K562 (cell line): ENCODE measurements at regions not wholly inside any gene's neighbourhood (a gene's known extent, or its start where the extent isn't known, plus 50 kb on each side); places are given as distances from the start of the nearest gene placed in this dataset.

ENCODE experiments used
- ATAC-seq: fragments of 200-7000 bp; cut with Tn5 transposase; 3 replicates; pipeline ENCODE4 v1.9.1; 2020; ENCODE audit warnings: moderate library complexity
- BruUV-seq: library from RNA; stranded (reverse); fragments of 400-500 nt; replicated peaks from 2 replicates; lab custom pipeline; 2021; lab: Mats Ljungman, UMichigan
- CTCF ChIA-PET: fragments of 300-600 bp; formaldehyde crosslinking; extraction: SDS; loops from one replicate; lab custom pipeline; 2021; ENCODE audit warnings: low intra/inter-chr PET ratio; lab: Yijun Ruan, JAX
- POLR2A ChIA-PET: fragments of 300-600, 350-650 bp; sonication (Branson Sonifier 250); formaldehyde crosslinking; extraction: SDS; loops from one replicate; lab custom pipeline; 2021; ENCODE audit warnings: antibody characterized with exemption, inconsistent platforms; lab: Yijun Ruan, JAX
- DNase-seq, 4 experiments: peaks; one replicate each; pipeline versions ENCODE4 v3.0.0 to v3.0.0-alpha.2; 2011 to 2018; ENCODE audit warnings: low spot score in 3 of 4, mixed read lengths in 3 of 4; ENCODE audit errors: extremely low read depth in 1 of 4
- FAIRE-seq: peaks from 2 replicates; lab custom pipeline; 2011; peaks lifted over from hg19 to GRCh38; lab: Jason Lieb, UNC
- H2AFZ ChIP-seq: 2 replicates; pipeline ENCODE4 v1.6.0; 2011; ENCODE audit warnings: low read depth, low read length, control low read depth, inconsistent platforms
- H3K27ac ChIP-seq: fragments of 200-600 bp; 3 replicates; pipeline ENCODE4 v1.8.0; 2011; ENCODE audit warnings: low read depth, mild to moderate bottlenecking, control low read depth, inconsistent platforms, low read length, moderate library complexity, mixed read lengths; ENCODE audit errors: extremely low read depth
- H3K27me3 ChIP-seq, 2 experiments: fragments of 300-600 bp in 1 of 2; 2 replicates in 1 of 2; 3 replicates in 1 of 2; pipeline versions ENCODE4 v1.6.0 to v1.8.0; 2011; ENCODE audit warnings: inconsistent platforms in 2 of 2, low read length in 2 of 2, mild to moderate bottlenecking in 1 of 2, mixed read lengths in 1 of 2, moderate library complexity in 1 of 2; ENCODE audit not compliant: control insufficient read depth in 2 of 2, insufficient read depth in 2 of 2
- H3K36me3 ChIP-seq: fragments of 300-600 bp; 3 replicates; pipeline ENCODE4 v1.8.0; 2011; ENCODE audit warnings: mild to moderate bottlenecking, low read length, inconsistent platforms; ENCODE audit not compliant: control insufficient read depth, insufficient read depth
- H3K4me1 ChIP-seq, 2 experiments: fragments of 200-600 bp in 1 of 2; replicated peaks in 1 of 2; 2 replicates in 1 of 2; 3 replicates in 1 of 2; pipeline versions ENCODE4 v1.5.1 to v1.8.0; 2011; ENCODE audit warnings: inconsistent platforms in 2 of 2, low read length in 2 of 2, mild to moderate bottlenecking in 1 of 2, mixed read lengths in 1 of 2, moderate library complexity in 1 of 2; ENCODE audit not compliant: control insufficient read depth in 2 of 2, insufficient read depth in 2 of 2
- H3K4me2 ChIP-seq: 2 replicates; pipeline ENCODE4 v1.6.1; 2011; ENCODE audit warnings: low read length, control low read depth, inconsistent platforms, mixed read lengths; ENCODE audit not compliant: insufficient read depth
- H3K4me3 ChIP-seq: fragments of 200-600 bp; sonication (generic), shearing (Covaris generic); 2 replicates; pipeline ENCODE4 v1.5.1; 2016; ENCODE audit warnings: control low read depth, inconsistent platforms
- H3K79me2 ChIP-seq: fragments of 200-600 bp; 3 replicates; pipeline ENCODE4 v1.8.0; 2011; ENCODE audit warnings: low read length, inconsistent platforms; ENCODE audit not compliant: control insufficient read depth, insufficient read depth
- H3K9ac ChIP-seq, 2 experiments: 2 replicates each; pipeline versions ENCODE4 v1.6.0 to v1.6.1; 2011; ENCODE audit warnings: low read depth in 2 of 2, low read length in 2 of 2, control low read depth in 1 of 2, inconsistent platforms in 1 of 2, mild to moderate bottlenecking in 1 of 2, mixed read lengths in 1 of 2; ENCODE audit not compliant: insufficient read depth in 1 of 2
- H3K9me1 ChIP-seq: one replicate; pipeline ENCODE4 v1.6.0; 2011; ENCODE audit warnings: inconsistent platforms, mild to moderate bottlenecking, low read length, moderate library complexity; ENCODE audit not compliant: control insufficient read depth, insufficient read depth
- H3K9me3 ChIP-seq: replicated peaks from 2 replicates; pipeline ENCODE4 v1.5.1; 2011; ENCODE audit warnings: low read depth, low read length, inconsistent platforms; ENCODE audit not compliant: control insufficient read depth, insufficient read depth
- H4K20me1 ChIP-seq: replicated peaks from 2 replicates; pipeline ENCODE4 v1.6.1; 2011; ENCODE audit warnings: low read length, inconsistent platforms, mixed read lengths; ENCODE audit not compliant: control insufficient read depth, insufficient read depth
- BRCA1 ChIP-seq, 2 experiments: fragments of 450-650 bp in 1 of 2; sonication (generic) in 1 of 2; formaldehyde crosslinking in 1 of 2; IDR thresholded peaks; 2 replicates each; pipeline versions ENCODE4 v1.5.0 to v1.6.1; 2017 to 2020; ENCODE audit warnings: mild to moderate bottlenecking in 1 of 2, missing genetic modification reagents in 1 of 2
- CHD4 ChIP-seq: fragments of 200-600 bp; sonication (generic); IDR thresholded peaks from 3 replicates; pipeline ENCODE4 v1.6.1; 2012; ENCODE audit warnings: low read depth, mild to moderate bottlenecking, mixed read lengths, low read length, inconsistent platforms; ENCODE audit not compliant: insufficient read depth, insufficient replicate concordance, poor library complexity, severe bottlenecking
- EGR1 ChIP-seq: fragments of 450-650 bp; conservative IDR thresholded peaks from 2 replicates; pipeline ENCODE4 v1.6.1; 2017; ENCODE audit warnings: mild to moderate bottlenecking
- ETV6 ChIP-seq, 3 experiments: fragments of 150-350 bp in 1 of 3; sonication (generic) in 1 of 3; formaldehyde crosslinking in 1 of 3; IDR thresholded peaks; 2 replicates each; pipeline versions ENCODE4 v1.6.1 to v1.8.0; 2014 to 2022; ENCODE audit warnings: borderline replicate concordance in 2 of 3, low read depth in 2 of 3, antibody characterized with exemption in 1 of 3, low read length in 1 of 3, mild to moderate bottlenecking in 1 of 3, missing genetic modification reagents in 1 of 3
- MXI1 ChIP-seq: IDR thresholded peaks from 2 replicates; pipeline ENCODE4 v1.6.1; 2011; ENCODE audit warnings: low read depth, mild to moderate bottlenecking, improper control_type of control experiment, low read length
- RBFOX2 ChIP-seq: fragments of 200-400 bp; formaldehyde crosslinking; IDR thresholded peaks from 2 replicates; pipeline ENCODE4 v1.6.1; 2017; ENCODE audit warnings: low read depth, mild to moderate bottlenecking, low read length, moderate library complexity
- ZFP1 ChIP-seq: fragments of 450-650 bp; formaldehyde crosslinking; IDR thresholded peaks from 2 replicates; pipeline ENCODE4 v1.4.0; 2020; ENCODE audit warnings: mild to moderate bottlenecking, mixed read lengths
- WGBS: fragments of 100-300 bp; shearing (Covaris generic); methylation state at CpG from one replicate; pipeline ENCODE4 v1.1.6; 2016; ENCODE audit warnings: low coverage, mixed read lengths; ENCODE audit not compliant: insufficient coverage; ENCODE audit errors: missing lambda C conversion rate; 5-methylcytosine and 5-hydroxymethylcytosine counted together
- in situ Hi-C: fragments of 300-500 bp; cut with MboI; formaldehyde crosslinking; loops from 4 replicates; pipeline ENCODE4 v1.15.0; 2018; ENCODE audit warnings: inconsistent platforms, mixed read lengths
- intact Hi-C: fragments of 100-400 bp; cut with micrococcal nuclease; formaldehyde crosslinking; loops from 2 replicates; pipeline ENCODE4 v1.14.2; 2022
- TF ChIP-seq, protein P1 (sequence below): fragments of 450-650 bp; IDR thresholded peaks from 2 replicates; pipeline ENCODE4 v1.6.1; 2016; ENCODE audit warnings: mild to moderate bottlenecking, moderate library complexity

DNA sequence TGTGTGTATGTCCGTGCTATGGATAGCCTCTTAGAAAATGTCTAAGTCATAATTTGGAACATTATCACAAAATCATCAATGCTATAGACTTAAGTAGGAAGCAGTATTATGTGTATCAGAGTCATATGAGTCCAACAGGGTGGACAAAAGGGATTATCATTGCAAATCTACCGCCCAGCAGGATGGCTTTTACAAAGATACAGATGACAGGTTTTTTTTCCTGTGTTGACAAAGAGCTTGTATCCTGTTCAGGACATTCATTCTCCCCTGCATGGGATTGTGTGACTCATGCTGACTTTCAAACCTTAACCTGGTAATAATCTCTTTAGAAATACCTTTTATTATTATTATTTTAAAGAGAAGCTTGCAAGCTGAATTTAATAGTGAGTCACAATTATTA is 310.3 kb upstream of the GNPDA2 start:
- TF ChIP-seq ETV6 (IDR thresholded peaks at IDR 0.05; ENCODE audit: borderline replicate concordance in 1 of 2, low read depth in 2 of 2, low read length in 1 of 2) (no peak), ETV6 (CRISPR knock-in tag; IDR thresholded peaks at IDR 0.05; ENCODE audit: borderline replicate concordance) (no peak), BRCA1 (IDR thresholded peaks at IDR 0.05) (no peak), BRCA1 (CRISPR knock-in tag; IDR thresholded peaks at IDR 0.05) (no peak), MXI1 (no peak), RBFOX2 (no peak), EGR1 (no peak), CHD4 (no peak), ZFP1 (CRISPR knock-in tag) (no peak)
- TF ChIP-seq, protein P1, sequence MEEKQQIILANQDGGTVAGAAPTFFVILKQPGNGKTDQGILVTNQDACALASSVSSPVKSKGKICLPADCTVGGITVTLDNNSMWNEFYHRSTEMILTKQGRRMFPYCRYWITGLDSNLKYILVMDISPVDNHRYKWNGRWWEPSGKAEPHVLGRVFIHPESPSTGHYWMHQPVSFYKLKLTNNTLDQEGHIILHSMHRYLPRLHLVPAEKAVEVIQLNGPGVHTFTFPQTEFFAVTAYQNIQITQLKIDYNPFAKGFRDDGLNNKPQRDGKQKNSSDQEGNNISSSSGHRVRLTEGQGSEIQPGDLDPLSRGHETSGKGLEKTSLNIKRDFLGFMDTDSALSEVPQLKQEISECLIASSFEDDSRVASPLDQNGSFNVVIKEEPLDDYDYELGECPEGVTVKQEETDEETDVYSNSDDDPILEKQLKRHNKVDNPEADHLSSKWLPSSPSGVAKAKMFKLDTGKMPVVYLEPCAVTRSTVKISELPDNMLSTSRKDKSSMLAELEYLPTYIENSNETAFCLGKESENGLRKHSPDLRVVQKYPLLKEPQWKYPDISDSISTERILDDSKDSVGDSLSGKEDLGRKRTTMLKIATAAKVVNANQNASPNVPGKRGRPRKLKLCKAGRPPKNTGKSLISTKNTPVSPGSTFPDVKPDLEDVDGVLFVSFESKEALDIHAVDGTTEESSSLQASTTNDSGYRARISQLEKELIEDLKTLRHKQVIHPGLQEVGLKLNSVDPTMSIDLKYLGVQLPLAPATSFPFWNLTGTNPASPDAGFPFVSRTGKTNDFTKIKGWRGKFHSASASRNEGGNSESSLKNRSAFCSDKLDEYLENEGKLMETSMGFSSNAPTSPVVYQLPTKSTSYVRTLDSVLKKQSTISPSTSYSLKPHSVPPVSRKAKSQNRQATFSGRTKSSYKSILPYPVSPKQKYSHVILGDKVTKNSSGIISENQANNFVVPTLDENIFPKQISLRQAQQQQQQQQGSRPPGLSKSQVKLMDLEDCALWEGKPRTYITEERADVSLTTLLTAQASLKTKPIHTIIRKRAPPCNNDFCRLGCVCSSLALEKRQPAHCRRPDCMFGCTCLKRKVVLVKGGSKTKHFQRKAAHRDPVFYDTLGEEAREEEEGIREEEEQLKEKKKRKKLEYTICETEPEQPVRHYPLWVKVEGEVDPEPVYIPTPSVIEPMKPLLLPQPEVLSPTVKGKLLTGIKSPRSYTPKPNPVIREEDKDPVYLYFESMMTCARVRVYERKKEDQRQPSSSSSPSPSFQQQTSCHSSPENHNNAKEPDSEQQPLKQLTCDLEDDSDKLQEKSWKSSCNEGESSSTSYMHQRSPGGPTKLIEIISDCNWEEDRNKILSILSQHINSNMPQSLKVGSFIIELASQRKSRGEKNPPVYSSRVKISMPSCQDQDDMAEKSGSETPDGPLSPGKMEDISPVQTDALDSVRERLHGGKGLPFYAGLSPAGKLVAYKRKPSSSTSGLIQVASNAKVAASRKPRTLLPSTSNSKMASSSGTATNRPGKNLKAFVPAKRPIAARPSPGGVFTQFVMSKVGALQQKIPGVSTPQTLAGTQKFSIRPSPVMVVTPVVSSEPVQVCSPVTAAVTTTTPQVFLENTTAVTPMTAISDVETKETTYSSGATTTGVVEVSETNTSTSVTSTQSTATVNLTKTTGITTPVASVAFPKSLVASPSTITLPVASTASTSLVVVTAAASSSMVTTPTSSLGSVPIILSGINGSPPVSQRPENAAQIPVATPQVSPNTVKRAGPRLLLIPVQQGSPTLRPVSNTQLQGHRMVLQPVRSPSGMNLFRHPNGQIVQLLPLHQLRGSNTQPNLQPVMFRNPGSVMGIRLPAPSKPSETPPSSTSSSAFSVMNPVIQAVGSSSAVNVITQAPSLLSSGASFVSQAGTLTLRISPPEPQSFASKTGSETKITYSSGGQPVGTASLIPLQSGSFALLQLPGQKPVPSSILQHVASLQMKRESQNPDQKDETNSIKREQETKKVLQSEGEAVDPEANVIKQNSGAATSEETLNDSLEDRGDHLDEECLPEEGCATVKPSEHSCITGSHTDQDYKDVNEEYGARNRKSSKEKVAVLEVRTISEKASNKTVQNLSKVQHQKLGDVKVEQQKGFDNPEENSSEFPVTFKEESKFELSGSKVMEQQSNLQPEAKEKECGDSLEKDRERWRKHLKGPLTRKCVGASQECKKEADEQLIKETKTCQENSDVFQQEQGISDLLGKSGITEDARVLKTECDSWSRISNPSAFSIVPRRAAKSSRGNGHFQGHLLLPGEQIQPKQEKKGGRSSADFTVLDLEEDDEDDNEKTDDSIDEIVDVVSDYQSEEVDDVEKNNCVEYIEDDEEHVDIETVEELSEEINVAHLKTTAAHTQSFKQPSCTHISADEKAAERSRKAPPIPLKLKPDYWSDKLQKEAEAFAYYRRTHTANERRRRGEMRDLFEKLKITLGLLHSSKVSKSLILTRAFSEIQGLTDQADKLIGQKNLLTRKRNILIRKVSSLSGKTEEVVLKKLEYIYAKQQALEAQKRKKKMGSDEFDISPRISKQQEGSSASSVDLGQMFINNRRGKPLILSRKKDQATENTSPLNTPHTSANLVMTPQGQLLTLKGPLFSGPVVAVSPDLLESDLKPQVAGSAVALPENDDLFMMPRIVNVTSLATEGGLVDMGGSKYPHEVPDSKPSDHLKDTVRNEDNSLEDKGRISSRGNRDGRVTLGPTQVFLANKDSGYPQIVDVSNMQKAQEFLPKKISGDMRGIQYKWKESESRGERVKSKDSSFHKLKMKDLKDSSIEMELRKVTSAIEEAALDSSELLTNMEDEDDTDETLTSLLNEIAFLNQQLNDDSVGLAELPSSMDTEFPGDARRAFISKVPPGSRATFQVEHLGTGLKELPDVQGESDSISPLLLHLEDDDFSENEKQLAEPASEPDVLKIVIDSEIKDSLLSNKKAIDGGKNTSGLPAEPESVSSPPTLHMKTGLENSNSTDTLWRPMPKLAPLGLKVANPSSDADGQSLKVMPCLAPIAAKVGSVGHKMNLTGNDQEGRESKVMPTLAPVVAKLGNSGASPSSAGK = no peak
- DNase-seq = no peak
- Histone ChIP-seq H3K9me1 (no peaks in the 10 kb centered on the region), H3K27me3 (no peaks in the 10 kb centered on the region), H2AFZ (no peak overlapping the region), H3K9me3 (no peaks in the 10 kb centered on the region; the same call in 1 of the 2 replicates), H3K79me2 (no peaks in the 10 kb centered on the region), H4K20me1 (no peaks in the 10 kb centered on the region), H3K4me1 (no peaks in the 10 kb centered on the region), H3K9ac (no peak overlapping the region), H3K4me2 (no peak overlapping the region), H3K36me3 (no peaks in the 10 kb centered on the region), H3K4me3 (no peak overlapping the region), H3K27ac (no peak overlapping the region)
- no TSS peak for BruUV-seq
- in situ Hi-C loops (no loop called here), intact Hi-C loops (no loop called here)
- WGBS = 0% methylated on average over 2 of the region's 2 CpGs
- ATAC-seq = no peak
- ChIA-PET CTCF (no interaction called here), POLR2A (no interaction called here)
- no peak for FAIRE-seq
